ENCODE measurements at regions not wholly inside any gene's neighbourhood (a gene's known extent, or its start where the extent isn't known, plus 50 kb on each side); places are given as distances from the start of the nearest gene placed in this dataset.

DNA sequence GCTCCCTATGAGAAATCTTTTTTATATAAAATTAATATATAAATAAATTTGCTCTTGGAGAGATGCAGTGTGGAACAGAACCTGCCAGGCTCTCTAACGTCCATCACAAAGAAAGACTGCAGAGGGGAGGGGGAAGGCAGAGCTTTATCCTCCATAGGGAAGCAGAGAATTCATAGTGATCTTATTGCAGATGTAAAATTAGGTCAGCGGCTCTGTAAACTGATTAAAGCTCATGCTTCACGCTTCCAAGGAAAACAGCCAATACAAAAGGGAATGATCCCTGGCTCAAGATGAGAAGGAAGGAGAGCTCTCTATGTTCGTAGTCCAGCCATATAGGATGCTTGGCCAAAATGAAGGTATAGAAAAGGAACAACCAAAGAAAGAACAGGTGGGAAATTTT lies 532.3 kb upstream of the PSMD7 start:
- no peak for DNase-seq (ENCODE audit: low spot score)

DNA sequence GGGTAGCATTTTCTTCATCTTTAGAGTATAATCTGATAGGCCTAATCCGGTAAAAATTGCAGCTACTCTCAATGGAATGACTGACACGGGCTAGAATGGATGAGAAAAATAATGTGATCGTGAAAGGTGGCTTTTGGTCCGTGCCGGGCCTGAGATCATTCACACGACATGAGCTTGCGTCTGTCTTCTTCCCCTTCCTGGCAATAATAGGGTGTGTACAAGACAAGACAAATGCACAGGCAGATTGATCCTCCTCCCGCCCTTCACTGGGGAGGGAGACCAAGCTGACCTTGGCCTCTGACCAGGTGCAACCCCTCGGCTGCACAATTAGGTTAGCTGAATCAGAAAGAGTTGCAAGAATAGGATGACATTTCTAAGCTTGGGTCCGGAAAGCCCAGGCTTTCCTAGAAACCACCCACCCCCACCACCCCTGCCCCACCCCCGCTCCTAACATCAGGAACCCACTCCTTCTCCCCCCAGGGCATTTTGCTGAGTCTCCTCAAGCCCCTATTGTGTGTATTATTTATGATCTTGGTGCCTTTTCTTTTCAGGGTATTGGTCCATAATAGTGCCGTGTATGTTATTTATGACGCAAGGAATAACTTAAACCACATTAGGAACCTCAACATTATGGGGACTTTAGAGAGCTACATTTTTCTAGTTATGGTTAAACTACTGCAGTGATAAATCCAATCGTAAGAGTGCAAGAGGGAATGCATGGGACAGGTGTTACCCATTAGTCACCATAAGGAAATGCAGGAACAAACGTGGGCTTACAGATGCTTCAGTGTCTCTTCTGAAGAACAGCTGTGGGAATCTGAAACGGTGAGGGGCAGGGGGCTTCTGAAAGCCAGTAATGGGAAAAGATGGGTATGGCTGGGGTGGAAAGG lies 540.1 kb upstream of the PSMD7 start:
- no peak for DNase-seq (ENCODE audit: low spot score)

DNA sequence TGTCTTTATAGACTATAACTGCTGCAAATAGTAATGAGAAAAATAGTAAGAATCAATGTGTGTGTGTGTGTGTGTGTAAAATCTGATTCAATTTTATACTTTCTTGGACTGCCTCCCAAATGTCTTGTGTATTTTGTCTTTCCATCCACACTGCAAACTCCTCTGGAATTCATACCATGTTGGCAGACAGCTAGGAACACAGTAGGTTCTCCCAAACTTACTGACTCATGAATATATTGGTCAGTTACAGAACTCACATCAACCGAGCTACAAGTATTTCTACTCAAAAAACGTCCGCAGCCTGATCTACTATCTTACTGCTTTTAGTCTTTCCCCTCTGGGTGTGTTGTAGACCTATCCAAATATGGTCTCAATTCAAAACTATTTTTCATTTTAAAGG lies 542.7 kb upstream of the PSMD7 start:
- DNase-seq (ENCODE audit: low spot score), result no peak

DNA sequence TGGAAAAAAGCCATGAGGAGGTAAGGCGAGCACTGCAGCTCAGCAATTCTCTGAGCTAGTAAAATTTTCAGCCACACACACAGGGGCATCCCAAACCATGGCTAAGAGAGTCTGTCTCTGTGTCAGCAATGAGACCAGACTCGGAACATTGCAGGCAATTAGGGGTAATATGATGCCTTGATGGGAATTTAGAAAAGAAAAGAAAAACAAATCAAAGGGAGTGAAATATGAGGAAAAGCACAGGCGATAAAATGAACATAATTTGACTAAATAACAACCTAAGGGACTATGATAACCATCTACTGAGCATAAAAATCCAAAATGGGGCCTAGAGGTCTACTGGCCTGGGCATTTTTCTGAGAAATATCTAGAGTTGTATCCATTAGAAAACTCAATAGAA lies 546.0 kb upstream of the PSMD7 start:
- DNase-seq (ENCODE audit: low spot score), result no peak

DNA sequence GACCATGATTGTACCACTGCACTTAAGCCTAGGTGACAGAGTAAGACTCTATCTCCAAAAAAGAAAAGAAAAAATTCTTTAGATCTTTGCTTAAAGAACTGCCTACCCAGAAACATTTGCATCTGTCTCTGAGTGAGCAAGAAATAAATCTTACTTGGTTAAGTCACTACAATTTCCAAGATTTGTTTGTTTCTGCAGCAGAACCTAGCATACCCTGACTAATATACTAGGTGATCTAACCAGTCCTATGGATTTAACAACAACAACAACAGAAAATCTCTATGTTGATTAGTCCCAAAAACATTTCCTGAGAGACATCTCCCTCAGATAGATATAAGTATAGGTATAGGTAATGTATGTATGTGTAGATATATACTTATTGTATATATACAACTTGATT lies 549.3 kb upstream of the PSMD7 start:
- no peak for DNase-seq (ENCODE audit: low spot score)

DNA sequence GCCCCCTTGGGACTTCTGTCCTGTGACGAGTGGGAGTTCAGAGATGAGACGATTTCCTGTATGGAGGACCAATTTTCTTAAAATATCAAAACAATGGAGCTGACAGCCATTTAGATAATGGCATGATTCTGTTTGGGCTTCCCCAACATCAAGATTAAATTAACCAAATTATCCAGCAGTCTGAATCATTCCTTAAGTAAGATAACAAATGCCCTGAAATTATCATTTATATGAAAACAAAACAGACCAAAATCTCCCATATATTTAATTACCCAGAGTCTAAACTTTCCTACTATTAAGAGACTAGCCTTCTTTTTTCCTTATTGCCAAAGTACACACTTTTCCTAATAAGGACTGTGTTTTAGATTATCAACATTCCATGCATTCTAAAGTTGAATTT lies 550.1 kb upstream of the PSMD7 start:
- no peak for DNase-seq (ENCODE audit: low spot score)

DNA sequence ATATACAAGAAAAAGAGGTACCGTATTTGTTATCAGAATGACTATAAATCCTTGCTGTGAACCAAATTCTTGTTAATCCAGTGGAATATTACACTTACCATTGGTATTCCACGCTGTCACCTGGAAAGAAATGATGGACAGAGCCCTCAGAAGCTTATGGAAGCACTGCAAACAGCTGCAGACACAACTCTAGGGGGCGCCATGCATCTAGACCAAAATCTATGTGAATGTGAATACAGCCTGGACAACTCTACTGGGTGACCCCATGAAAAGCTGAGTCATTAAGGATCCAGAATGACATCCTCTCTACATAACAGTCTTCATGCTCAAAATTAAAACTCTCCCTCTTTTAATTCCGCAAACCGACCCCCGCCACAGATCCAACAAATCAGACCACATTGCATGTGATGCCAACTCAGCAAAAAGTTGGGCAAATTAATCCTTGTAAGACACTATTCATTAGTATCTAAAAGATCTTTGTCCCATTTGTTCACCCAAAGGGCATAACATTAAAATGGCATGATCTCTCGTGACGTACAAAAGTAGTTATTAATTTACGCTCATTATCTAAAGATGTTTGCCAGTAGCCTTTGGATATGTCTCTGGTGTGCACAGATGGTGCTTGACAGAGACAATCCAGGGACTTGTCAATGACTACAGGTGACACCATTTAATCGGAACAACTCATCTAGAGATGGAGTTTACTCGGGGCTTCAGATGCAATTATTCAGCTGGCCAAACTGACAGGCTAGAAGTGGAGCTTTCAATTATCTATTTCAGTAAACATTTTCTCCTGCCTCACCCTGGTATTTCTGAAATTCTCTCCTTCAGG lies 552.7 kb upstream of the PSMD7 start:
- DNase-seq (ENCODE audit: low spot score), result no peak

DNA sequence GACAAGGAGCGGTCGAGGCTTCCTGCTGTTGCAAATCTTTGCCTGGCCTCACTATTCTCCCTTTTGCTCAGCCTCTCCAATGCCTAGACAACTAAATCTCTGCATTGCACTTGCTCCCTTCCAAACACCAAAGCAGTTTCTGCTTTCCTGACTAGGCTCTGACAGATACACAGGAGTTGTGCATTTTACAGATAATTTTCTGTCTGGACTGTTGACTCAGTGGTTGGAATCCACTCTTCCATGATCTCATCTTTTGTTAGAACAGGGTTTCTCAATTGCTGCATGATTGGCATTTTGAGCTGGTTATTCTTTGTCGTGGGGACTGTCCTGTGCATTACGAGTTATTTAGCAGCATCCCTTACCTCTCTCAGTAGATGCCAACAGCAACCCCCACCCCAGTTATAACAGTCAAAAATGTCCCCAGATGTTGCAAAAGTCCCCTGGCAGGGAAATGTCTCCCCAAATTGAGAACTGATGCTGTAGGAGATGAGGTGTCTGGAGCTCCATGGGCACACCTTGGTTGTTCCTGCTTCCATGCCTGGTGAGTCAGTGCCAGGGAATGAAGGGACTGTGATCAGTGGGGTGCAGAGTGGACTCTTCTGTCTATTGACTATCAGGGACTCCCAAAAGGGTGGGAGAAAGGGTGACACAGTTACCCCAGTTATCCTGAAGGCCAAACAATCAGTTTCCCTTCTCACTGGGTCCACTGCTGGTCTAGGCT lies 557.4 kb upstream of the PSMD7 start:
- no peak for DNase-seq (ENCODE audit: low spot score)

DNA sequence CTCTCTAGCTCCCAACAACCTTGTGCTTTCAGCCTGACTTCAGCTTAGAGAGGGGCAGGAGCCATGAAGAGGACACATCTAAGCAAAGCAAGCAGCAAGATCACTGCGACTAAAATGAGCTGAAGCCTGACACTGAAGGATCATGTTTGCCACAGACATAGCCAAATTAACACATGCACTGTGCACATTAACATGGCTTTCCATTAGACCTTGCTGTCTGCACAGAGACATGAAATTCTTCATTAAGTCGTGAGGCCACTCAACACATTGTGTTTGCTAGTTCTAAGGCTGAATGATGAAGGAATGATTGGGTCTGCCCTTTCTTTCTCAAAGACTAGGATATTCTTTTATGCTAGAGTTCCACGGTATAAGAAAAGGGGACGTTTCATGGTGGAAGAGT lies 558.3 kb upstream of the PSMD7 start:
- DNase-seq (ENCODE audit: low spot score), result no peak

DNA sequence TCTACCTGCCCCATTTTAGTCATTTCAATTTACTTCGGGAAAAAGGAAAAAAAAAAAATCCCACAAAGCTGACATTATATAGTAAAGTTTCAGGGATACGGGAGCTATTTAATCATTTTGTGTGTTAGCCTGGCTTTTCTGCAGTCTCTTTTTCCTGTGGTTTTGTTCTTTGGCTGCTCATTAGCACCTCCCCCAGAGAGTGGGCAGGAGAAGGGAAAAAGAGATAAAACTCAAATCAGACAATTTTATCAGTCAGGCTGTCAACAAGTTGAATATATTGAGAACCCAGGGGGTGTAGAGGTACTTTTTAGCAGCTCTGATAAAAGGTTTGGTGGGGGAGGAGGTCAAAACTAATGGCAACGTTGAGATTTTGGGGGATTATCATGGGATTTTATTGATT lies 559.0 kb upstream of the PSMD7 start:
- no peak for DNase-seq (ENCODE audit: low spot score)

DNA sequence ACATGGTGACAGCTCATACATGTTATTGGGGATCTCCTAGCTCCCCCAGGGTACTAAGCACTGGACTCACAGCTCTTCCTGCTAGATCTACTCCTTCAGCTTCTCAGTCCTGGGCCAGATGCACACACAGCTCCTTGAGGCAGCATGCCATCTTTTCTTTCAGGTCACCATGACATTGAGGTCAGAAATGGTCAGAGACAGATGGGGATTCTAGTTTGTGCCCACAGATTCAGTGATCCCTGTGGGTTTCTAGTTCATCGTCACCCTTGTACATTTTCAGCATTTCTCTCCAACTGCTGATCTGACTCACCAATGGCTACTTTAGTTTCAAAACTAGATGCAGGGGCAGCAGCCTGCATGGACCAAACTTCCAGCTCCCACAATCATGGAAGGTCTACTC lies 560.7 kb upstream of the PSMD7 start:
- DNase-seq (ENCODE audit: low spot score), result no peak

DNA sequence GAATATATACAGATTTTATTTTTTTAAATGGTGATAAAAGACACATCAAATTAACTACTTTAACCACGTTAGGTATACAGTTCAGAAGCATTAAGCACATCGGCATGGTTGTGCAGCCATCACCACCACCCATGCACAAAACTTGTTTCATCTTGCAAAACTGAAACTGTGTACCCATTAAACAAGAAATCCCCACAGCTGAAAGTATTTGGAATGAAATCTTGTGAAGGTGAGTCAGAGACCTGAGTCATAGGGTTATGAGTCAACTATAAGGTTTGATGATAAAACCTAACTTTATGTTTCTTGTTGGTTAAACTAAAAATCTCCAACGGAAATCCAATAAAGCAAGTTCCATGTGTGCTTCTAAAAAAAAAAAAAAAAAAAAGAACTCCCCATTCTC lies 561.6 kb upstream of the PSMD7 start:
- no peak for DNase-seq (ENCODE audit: low spot score)

DNA sequence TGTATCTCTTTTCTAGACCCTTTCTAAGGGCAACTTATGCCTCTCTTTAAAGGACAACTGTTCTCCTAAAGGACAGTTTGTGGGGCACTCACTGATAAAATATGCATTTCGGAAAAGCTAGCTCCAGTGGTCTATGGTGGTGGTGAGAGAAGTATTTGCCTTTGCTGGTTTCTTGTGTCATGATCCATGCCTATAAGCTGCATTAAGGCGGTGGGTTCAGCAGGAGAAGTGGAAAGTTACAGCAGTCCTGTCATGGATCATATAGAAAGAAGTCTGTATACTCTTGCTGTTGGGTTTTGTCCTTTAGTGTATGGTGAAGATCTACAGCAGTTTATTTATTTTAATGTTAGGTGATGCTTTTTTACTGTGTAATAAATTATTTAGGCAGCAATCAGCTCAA lies 563.9 kb upstream of the PSMD7 start:
- no peak for DNase-seq (ENCODE audit: low spot score)

DNA sequence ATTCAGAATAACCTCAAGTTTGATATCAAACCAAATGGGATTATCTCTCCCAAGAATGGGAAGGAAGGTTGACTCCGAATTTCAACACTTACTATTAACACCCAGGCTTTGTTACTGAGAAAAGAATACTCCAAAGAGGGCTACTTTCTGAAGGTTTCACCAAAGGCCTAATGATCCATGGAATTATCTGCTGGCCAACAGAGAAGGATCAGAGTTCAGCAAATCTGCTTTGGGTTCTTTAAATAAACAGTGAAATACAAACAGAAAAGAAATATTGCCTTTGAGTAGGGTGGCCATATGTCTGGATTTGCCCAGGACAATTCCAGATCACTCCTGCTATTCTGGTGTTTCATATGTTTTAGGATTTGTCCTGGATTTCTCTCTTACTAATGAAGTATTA lies 564.5 kb upstream of the PSMD7 start:
- no peak for DNase-seq (ENCODE audit: low spot score)

DNA sequence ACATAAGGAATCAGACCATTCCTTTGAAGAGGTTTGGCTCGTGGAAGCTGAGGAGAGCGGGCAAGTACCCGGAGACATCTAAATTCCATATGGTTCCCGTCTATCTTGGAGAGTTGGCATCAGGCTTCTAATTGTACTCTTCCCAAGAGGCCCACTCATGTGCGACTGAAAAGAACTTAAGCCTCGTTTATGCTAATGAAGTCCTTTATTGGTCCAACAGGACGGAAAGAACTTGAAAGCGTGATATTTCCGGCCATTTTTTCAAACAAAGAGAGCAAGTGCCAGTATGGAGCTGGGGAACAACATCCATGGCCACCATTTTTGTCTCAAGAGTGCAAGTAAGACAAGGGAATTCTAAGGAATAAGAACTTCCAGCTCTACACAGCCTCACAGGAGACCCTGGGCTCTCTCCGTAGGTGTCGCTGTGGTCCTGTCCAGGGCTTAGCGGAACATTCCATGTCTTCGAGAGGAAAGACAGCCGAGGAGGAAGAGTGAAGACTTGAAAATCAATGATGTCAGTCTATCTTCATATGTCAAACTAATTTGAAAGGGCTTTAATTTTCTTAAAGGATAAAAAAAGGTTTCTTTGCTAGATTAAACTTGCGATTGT lies 566.0 kb upstream of the PSMD7 start:
- no peak for DNase-seq (ENCODE audit: low spot score)

DNA sequence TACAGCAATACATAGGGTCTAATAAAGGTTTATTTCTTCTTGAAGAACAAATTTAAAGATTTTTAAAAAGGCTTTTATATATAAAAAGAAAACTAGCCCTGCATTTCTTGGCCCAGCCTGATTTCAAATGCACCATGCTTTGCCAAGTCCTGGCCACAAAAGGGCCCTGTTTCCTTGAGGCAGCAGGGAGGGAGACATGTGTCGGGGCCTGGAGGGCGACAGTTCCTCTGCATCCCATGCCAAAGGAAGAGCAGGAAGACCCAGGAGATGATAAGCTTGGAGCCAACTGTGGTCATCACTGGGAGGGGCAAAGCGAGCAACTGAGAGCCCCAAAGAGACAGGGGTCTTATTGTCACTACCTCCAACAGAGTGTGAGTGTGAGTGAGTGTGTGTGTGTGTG lies 571.5 kb upstream of the PSMD7 start:
- DNase-seq (ENCODE audit: low spot score), result no peak

DNA sequence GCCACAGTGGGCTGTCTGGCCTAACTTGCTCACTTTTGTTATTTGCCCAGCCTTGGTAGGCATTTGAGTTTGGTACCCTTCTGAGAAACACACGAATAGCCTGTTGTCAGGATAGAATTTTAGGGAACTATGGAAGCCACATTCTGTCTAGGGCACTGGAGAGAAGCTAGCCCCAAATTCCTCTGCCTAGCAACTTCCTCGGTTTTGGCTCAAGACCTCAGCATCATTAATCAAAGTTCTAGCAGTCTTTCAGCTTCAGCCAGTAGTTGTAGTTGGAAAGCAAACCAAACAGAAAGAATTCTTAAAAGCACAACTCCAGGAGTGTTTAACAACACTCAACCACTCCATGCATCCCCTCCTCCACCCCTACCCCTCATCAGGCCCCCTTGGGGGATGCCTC lies 572.1 kb upstream of the PSMD7 start:
- DNase-seq (ENCODE audit: low spot score), result no peak

DNA sequence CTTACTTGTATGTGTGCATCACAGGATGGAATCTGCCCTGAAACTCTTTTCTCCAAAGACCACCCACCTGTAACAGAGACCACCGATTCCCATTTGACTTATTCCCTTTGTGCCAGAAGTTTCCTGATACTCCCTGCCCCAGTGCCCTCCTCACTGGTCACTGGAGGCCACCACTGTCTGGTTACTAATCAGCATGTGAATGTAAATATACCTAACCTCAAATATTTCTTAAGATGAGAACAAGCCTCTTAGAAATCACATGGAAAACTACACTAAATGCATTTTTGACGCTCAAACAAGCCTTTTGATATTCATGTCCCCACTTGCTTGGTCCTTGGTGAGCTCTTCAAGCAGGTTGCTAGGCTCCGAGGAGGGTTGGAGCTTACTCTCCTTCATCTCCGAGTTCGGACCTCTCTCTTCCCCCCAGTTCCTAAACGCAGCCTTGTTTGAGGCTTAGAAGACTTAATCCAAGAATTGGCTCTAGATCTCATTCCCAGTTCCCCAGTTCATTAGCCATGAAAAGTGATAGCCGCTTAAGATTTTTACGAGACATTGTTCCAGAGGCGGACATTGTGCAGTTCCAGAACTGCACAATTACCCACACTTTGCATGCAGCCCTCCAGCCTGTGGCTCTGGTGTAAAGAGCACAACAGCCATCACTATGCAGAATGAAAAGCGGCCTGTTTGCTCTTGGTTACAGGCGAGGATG lies 579.2 kb upstream of the PSMD7 start:
- no peak for DNase-seq (ENCODE audit: low spot score)

DNA sequence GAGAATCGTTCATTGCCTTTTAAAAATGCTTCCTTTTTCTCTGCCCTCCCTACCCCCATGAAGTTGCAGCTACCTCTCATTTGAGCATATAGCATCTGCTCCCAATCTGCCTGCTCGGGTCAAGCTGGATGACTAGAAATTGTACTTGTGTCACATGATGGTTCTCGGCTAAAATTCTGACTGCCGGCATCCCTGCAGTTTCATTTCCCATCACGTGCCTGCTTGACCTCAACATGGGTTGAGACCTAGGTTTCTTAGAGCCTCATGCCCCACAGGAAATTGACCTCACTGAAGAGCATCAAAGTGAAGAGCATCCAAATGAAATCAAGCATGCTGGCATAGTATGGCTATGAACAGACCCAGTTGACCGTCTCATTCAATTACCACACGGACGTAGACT lies 581.6 kb upstream of the PSMD7 start:
- DNase-seq (ENCODE audit: low spot score), result no peak

DNA sequence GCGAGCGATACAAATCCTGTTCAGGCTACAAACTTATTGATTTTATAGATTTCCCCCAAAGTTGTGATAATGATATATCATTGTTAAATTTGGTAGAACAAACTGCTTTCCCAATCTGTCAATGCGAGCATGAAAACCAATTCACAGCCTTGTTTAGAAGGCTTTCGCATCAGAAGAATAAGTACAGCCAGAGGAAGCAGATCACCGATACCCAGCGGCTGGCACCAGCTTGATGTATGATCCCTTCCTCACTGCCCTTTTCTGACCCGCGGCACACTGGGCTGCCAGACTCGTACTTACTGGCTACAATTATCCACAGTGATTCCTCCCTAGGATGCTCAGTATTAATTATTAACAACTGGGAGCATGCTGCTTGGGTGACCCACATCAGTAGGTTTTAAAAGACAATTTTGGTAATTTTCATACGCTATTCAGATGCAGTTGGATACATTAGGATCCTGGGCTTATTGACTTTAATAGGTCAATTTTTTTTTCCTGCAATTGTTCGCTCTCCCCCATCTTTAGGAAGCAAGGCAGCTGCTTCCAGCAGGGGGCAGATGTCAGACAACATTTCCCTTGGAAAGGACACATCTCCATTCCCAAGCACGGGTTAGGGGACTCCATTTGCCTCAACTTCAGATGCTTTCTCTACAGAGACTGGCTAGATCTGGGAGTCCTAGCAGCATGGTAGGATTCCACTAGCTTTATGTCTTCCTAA lies 582.7 kb upstream of the PSMD7 start:
- no peak for DNase-seq (ENCODE audit: low spot score)
